Endothelial cell of umbilical vein (primary cell): ENCODE measurements at regions not wholly inside any gene's neighbourhood (a gene's known extent, or its start where the extent isn't known, plus 50 kb on each side); places are given as distances from the start of the nearest gene placed in this dataset.

Experiments
- BruUV-seq: library from RNA; stranded (reverse); fragments of 400-500 nt; replicated peaks from 2 replicates; lab custom pipeline; 2021; lab: Mats Ljungman, UMichigan
- CTCF ChIA-PET: fragments of 300-600, 350-600 bp; sonication (Branson Sonifier 250); formaldehyde crosslinking; loops from one replicate; lab custom pipeline; 2021; ENCODE audit warnings: antibody characterized with exemption, inconsistent platforms; lab: Charles Lee
- POLR2A ChIA-PET: fragments of 300-600, 350-600 bp; sonication (Branson Sonifier 250); formaldehyde crosslinking; loops from one replicate; lab custom pipeline; 2021; ENCODE audit warnings: antibody characterized with exemption, inconsistent platforms; lab: Charles Lee
- DNase-seq: peaks from one replicate; pipeline ENCODE4 v3.0.0-alpha.2; 2011; ENCODE audit warnings: low read depth, low spot score
- FAIRE-seq: peaks from 2 replicates; lab custom pipeline; 2011; peaks lifted over from hg19 to GRCh38; lab: Jason Lieb, UNC
- H2AFZ ChIP-seq: 2 replicates; pipeline ENCODE4 v1.6.0; 2012; ENCODE audit warnings: low read depth, low read length, control low read depth, inconsistent platforms
- H3K27ac ChIP-seq: 2 replicates; pipeline ENCODE4 v1.5.1; 2011; ENCODE audit warnings: low read depth, mild to moderate bottlenecking, control low read depth, low read length, moderate library complexity; ENCODE audit not compliant: insufficient read depth
- H3K27me3 ChIP-seq, 2 experiments: 2 replicates each; pipeline versions ENCODE4 v1.6.0 to v1.6.1; 2011; ENCODE audit warnings: low read length in 2 of 2, mixed read lengths in 1 of 2; ENCODE audit not compliant: control insufficient read depth in 2 of 2, insufficient read depth in 2 of 2
- H3K36me3 ChIP-seq, 2 experiments: 2 replicates in 1 of 2; 3 replicates in 1 of 2; pipeline ENCODE4 v1.5.1; 2011; ENCODE audit warnings: low read length in 2 of 2, mild to moderate bottlenecking in 1 of 2, moderate library complexity in 1 of 2; ENCODE audit not compliant: control insufficient read depth in 2 of 2, insufficient read depth in 2 of 2; ENCODE audit errors: extremely low read depth in 1 of 2
- H3K4me1 ChIP-seq: 3 replicates; pipeline ENCODE4 v1.5.1; 2011; ENCODE audit warnings: mild to moderate bottlenecking, low read length; ENCODE audit not compliant: control insufficient read depth, insufficient read depth; ENCODE audit errors: extremely low read depth
- H3K4me2 ChIP-seq: 2 replicates; pipeline ENCODE4 v1.6.1; 2011; ENCODE audit warnings: low read length, control low read depth, mixed read lengths; ENCODE audit not compliant: insufficient read depth
- H3K4me3 ChIP-seq, 3 experiments: fragments of 200-600 bp in 1 of 3; sonication (generic), shearing (Covaris generic) in 1 of 3; replicated peaks in 1 of 3; 2 replicates each; pipeline ENCODE4 v1.5.1; 2011 to 2016; ENCODE audit warnings: control low read depth in 3 of 3, low read length in 3 of 3, mild to moderate bottlenecking in 2 of 3, inconsistent platforms in 1 of 3, low read depth in 1 of 3, moderate library complexity in 1 of 3; ENCODE audit not compliant: insufficient read depth in 1 of 3
- H3K79me2 ChIP-seq: 2 replicates; pipeline ENCODE4 v1.6.0; 2012; ENCODE audit warnings: low read length, inconsistent platforms; ENCODE audit not compliant: control insufficient read depth, insufficient read depth
- H3K9ac ChIP-seq: replicated peaks from 2 replicates; pipeline ENCODE3; 2011; ENCODE audit warnings: low read length, control low read depth; ENCODE audit not compliant: insufficient read depth; ENCODE audit errors: extremely low read depth
- H3K9me1 ChIP-seq: replicated peaks from 3 replicates; pipeline ENCODE4 v1.6.0; 2011; ENCODE audit warnings: mild to moderate bottlenecking, low read length; ENCODE audit not compliant: control insufficient read depth, insufficient read depth; ENCODE audit errors: extremely low read depth
- H3K9me3 ChIP-seq: replicated peaks from 2 replicates; pipeline ENCODE4 v1.5.1; 2012; ENCODE audit warnings: low read length, inconsistent platforms; ENCODE audit not compliant: control insufficient read depth, insufficient read depth
- H4K20me1 ChIP-seq: replicated peaks from 2 replicates; pipeline ENCODE3; 2011; ENCODE audit warnings: mild to moderate bottlenecking, low read length; ENCODE audit not compliant: control insufficient read depth, insufficient read depth; ENCODE audit errors: extremely low read depth
- CTCF ChIP-seq, 2 donors: IDR thresholded peaks; 1 replicate in 1 of 2; 2 replicates in 1 of 2; pipeline ENCODE4 v1.5.1; 2011; ENCODE audit warnings: low read length in 2 of 2, mild to moderate bottlenecking in 2 of 2, moderate library complexity in 2 of 2, control low read depth in 1 of 2, inconsistent platforms in 1 of 2, low read depth in 1 of 2; ENCODE audit not compliant: insufficient read depth in 1 of 2; ENCODE audit errors: extremely low read depth in 1 of 2
- EZH2 ChIP-seq: IDR thresholded peaks from 2 replicates; pipeline ENCODE4 v1.6.1; 2012; ENCODE audit warnings: borderline replicate concordance, low read depth, mild to moderate bottlenecking, moderate library complexity, low read length, inconsistent platforms; ENCODE audit not compliant: severe bottlenecking
- FOS ChIP-seq: IDR thresholded peaks from 2 replicates; pipeline ENCODE4 v1.6.1; 2011; ENCODE audit warnings: mild to moderate bottlenecking, low read length, moderate library complexity, borderline replicate concordance; ENCODE audit not compliant: insufficient read depth
- GATA2 ChIP-seq: IDR thresholded peaks from 2 replicates; pipeline ENCODE4 v1.7.0; 2011; ENCODE audit warnings: low read depth, mild to moderate bottlenecking, moderate library complexity, mixed read lengths, low read length; ENCODE audit not compliant: insufficient read length, insufficient read depth
- JUN ChIP-seq: IDR thresholded peaks from 2 replicates; pipeline ENCODE4 v1.6.1; 2011; ENCODE audit warnings: borderline replicate concordance, low read depth; ENCODE audit not compliant: insufficient read length, insufficient read depth
- MAX ChIP-seq: IDR thresholded peaks from 2 replicates; pipeline ENCODE4 v1.6.1; 2011; ENCODE audit not compliant: insufficient read depth, insufficient read length
- MYC ChIP-seq: IDR thresholded peaks from one replicate; pipeline ENCODE4 v1.6.1; 2011; ENCODE audit warnings: mild to moderate bottlenecking, low read depth, low read length
- POLR2A ChIP-seq: IDR thresholded peaks from 2 replicates; pipeline ENCODE4 v1.6.1; 2012; ENCODE audit warnings: low read depth, mild to moderate bottlenecking, control low read depth, low read length
- POLR2AphosphoS5 ChIP-seq: IDR thresholded peaks from 2 replicates; pipeline ENCODE4 v1.6.1; 2012; ENCODE audit warnings: low read depth, mild to moderate bottlenecking, control low read depth, low read length, moderate library complexity; ENCODE audit not compliant: insufficient read depth
- dilution Hi-C: fragments of 300-500 bp; cut with MboI; formaldehyde crosslinking; loops from one replicate; pipeline ENCODE4 v1.15.0; 2019; ENCODE audit warnings: low sequenced_read_pairs; ENCODE audit not compliant: extremely low pct_ligation_motif_present
- intact Hi-C: fragments of 100-400 bp; cut with micrococcal nuclease; formaldehyde crosslinking; loops from one replicate; pipeline ENCODE4 v1.10.0; 2022

- FAIRE-seq: no peak
- H2AFZ ChIP-seq: no peak overlapping the region
- ChIA-PET POLR2A (no interaction called here), CTCF (no interaction called here)
- H3K4me1 ChIP-seq: no peaks in the 10 kb centered on the region
- TF ChIP-seq MAX (no peak), JUN (no peak), POLR2AphosphoS5 (no peak), CTCF (IDR thresholded peaks at IDR 0.05; ENCODE audit: extremely low read depth in 1 of 2, insufficient read depth in 1 of 2, low read depth in 1 of 2, low read length in 2 of 2) (no peak)
- H3K9me1 ChIP-seq: no peaks in the 10 kb centered on the region
- H3K36me3 ChIP-seq: no peaks in the 10 kb centered on the region
- no peak overlapping the region for H3K4me2 ChIP-seq
- no peak overlapping the region for H3K27ac ChIP-seq
- H3K79me2 ChIP-seq: no peaks in the 10 kb centered on the region
- BruUV-seq: no TSS peak
- no peak overlapping the region for H3K9ac ChIP-seq
- dilution Hi-C loops: no loop called here
- no peaks in the 10 kb centered on the region for H3K9me3 ChIP-seq
- H3K4me3 ChIP-seq: no peak overlapping the region
- H4K20me1 ChIP-seq: no peaks in the 10 kb centered on the region
- no peaks in the 10 kb centered on the region for H3K27me3 ChIP-seq
- DNase-seq: no peak
- intact Hi-C loops: no loop called here
Measured at GRCh38 chr1:191558379-191558778, 599.9 kb upstream of the RGS18 start.

- Histone ChIP-seq H3K9ac (no peak overlapping the region), H3K36me3 (no peaks in the 10 kb centered on the region), H3K79me2 (no peaks in the 10 kb centered on the region), H3K4me2 (no peak overlapping the region), H4K20me1 (no peaks in the 10 kb centered on the region), H3K27me3 (no peaks in the 10 kb centered on the region), H3K9me3 (no peaks in the 10 kb centered on the region), H3K9me1 (no peaks in the 10 kb centered on the region), H3K4me1 (no peaks in the 10 kb centered on the region), H3K4me3 (no peak overlapping the region), H3K27ac (no peak overlapping the region), H2AFZ (no peak overlapping the region)
- FAIRE-seq: no peak
- intact Hi-C loops: no loop called here
- ChIA-PET POLR2A (no interaction called here), CTCF (no interaction called here)
- DNase-seq: no peak
- dilution Hi-C loops: no loop called here
- no TSS peak for BruUV-seq
- no peak for TF ChIP-seq POLR2A
- TF ChIP-seq EZH2: no peak
- no peak for TF ChIP-seq FOS
- no peak for TF ChIP-seq MYC
- no peak for TF ChIP-seq POLR2AphosphoS5
- no peak for TF ChIP-seq MAX
- no peak for TF ChIP-seq JUN
- no peak for TF ChIP-seq GATA2
- no peak for TF ChIP-seq CTCF (IDR thresholded peaks at IDR 0.05; ENCODE audit: extremely low read depth in 1 of 2, insufficient read depth in 1 of 2, low read depth in 1 of 2, low read length in 2 of 2)
Measured at GRCh38 chr1:191561276-191561675, 597.0 kb upstream of the RGS18 start.
